HepG2 (cell line): ENCODE measurements at regions not wholly inside any gene's neighbourhood (a gene's known extent, or its start where the extent isn't known, plus 50 kb on each side); places are given as distances from the start of the nearest gene placed in this dataset.

Experiments used
- ATAC-seq: fragments of 200-7000 bp; cut with Tn5 transposase; 3 replicates; pipeline ENCODE4 v1.9.1; 2020; ENCODE audit warnings: mild to moderate bottlenecking, moderate library complexity
- BruUV-seq: library from RNA; stranded (reverse); fragments of 400-500 nt; replicated peaks from 2 replicates; lab custom pipeline; 2021; lab: Mats Ljungman, UMichigan
- CTCF ChIA-PET: fragments of 300-600 bp; formaldehyde crosslinking; extraction: SDS; loops from one replicate; lab custom pipeline; 2021; ENCODE audit warnings: low total read pairs, inconsistent platforms, low intra/inter-chr PET ratio; lab: Yijun Ruan, JAX
- POLR2A ChIA-PET: fragments of 350-600 bp; sonication (Branson Sonifier 250); formaldehyde crosslinking; loops from one replicate; lab custom pipeline; 2020; ENCODE audit warnings: antibody characterized with exemption, inconsistent platforms; lab: Yijun Ruan, JAX
- DNase-seq: peaks from one replicate; pipeline ENCODE4 v3.0.0-alpha.2; 2015; ENCODE audit warnings: low spot score
- FAIRE-seq: peaks from 3 replicates; lab custom pipeline; 2011; peaks lifted over from hg19 to GRCh38; lab: Jason Lieb, UNC
- H2AFZ ChIP-seq: one replicate; pipeline ENCODE4 v1.6.1; 2011; ENCODE audit warnings: low read length, inconsistent platforms
- H3K27ac ChIP-seq: fragments of 300-600 bp; 3 replicates; pipeline ENCODE4 v1.8.0; 2011; ENCODE audit warnings: mixed run types, mild to moderate bottlenecking, mixed read lengths, low read length, inconsistent platforms; ENCODE audit not compliant: insufficient read depth; ENCODE audit errors: extremely low read length
- H3K27me3 ChIP-seq, 2 experiments: fragments of 200-600 bp in 1 of 2; 2 replicates in 1 of 2; 3 replicates in 1 of 2; pipeline versions ENCODE4 v1.6.0 to v1.8.0; 2011; ENCODE audit warnings: low read length in 2 of 2, mild to moderate bottlenecking in 2 of 2, moderate library complexity in 2 of 2, inconsistent platforms in 1 of 2; ENCODE audit not compliant: insufficient read depth in 2 of 2, control insufficient read depth in 1 of 2
- H3K36me3 ChIP-seq, 2 experiments: fragments of 200-600 bp in 1 of 2; replicated peaks in 1 of 2; 2 replicates in 1 of 2; 3 replicates in 1 of 2; pipeline versions ENCODE4 v1.5.1 to v1.8.0; 2011; ENCODE audit warnings: low read length in 2 of 2, inconsistent platforms in 1 of 2; ENCODE audit not compliant: insufficient read depth in 2 of 2, control insufficient read depth in 1 of 2
- H3K4me1 ChIP-seq: 2 replicates; pipeline ENCODE4 v1.5.1; 2012; ENCODE audit warnings: low read length, inconsistent platforms; ENCODE audit not compliant: insufficient read depth
- H3K4me2 ChIP-seq: 2 replicates; pipeline ENCODE4 v1.6.0; 2011; ENCODE audit warnings: low read depth, low read length, inconsistent platforms
- H3K4me3 ChIP-seq, 3 experiments: fragments of 200-600 bp in 1 of 3; sonication (generic), shearing (Covaris generic) in 1 of 3; replicated peaks in 1 of 3; 2 replicates each; pipeline ENCODE4 v1.5.1; 2011 to 2016; ENCODE audit warnings: low read length in 3 of 3, inconsistent platforms in 2 of 3, low read depth in 2 of 3, mild to moderate bottlenecking in 2 of 3, control low read depth in 1 of 3, mixed read lengths in 1 of 3; ENCODE audit not compliant: insufficient read depth in 1 of 3
- H3K79me2 ChIP-seq: one replicate; pipeline ENCODE4 v1.6.1; 2011; ENCODE audit warnings: low read length, inconsistent platforms; ENCODE audit not compliant: insufficient read depth
- H3K9ac ChIP-seq: 2 replicates; pipeline ENCODE4 v1.6.0; 2011; ENCODE audit warnings: mild to moderate bottlenecking, low read depth, low read length, inconsistent platforms; ENCODE audit not compliant: insufficient read depth
- H3K9me3 ChIP-seq: 2 replicates; pipeline ENCODE4 v1.5.1; 2012; ENCODE audit warnings: mild to moderate bottlenecking, low read length
- H4K20me1 ChIP-seq: 2 replicates; pipeline ENCODE4 v1.6.0; 2011; ENCODE audit warnings: inconsistent platforms, mild to moderate bottlenecking, low read length, moderate library complexity; ENCODE audit not compliant: insufficient read depth
- ARID5B ChIP-seq: IDR thresholded peaks from 2 replicates; pipeline ENCODE4 v1.4.0; 2020; ENCODE audit warnings: mild to moderate bottlenecking, missing genetic modification reagents
- CCAR2 ChIP-seq: fragments of 200-400 bp; formaldehyde crosslinking; optimal IDR thresholded peaks from 2 replicates; pipeline ENCODE3; 2018; ENCODE audit warnings: low read depth, mild to moderate bottlenecking, low read length, moderate library complexity
- FOSL2 ChIP-seq: sonication (generic); formaldehyde crosslinking; IDR thresholded peaks from 2 replicates; pipeline ENCODE4 v1.4.0; 2020; ENCODE audit warnings: missing genetic modification reagents
- FOXP1 ChIP-seq, 2 experiments: fragments of 450-650 bp in 1 of 2; IDR thresholded peaks; 2 replicates each; pipeline ENCODE4 v1.6.1; 2017 to 2018; ENCODE audit warnings: antibody characterized with exemption in 1 of 2
- MTF2 ChIP-seq: sonication (generic); formaldehyde crosslinking; IDR thresholded peaks from 2 replicates; pipeline ENCODE4 v1.5.0; 2020; ENCODE audit warnings: missing genetic modification reagents, borderline replicate concordance
- PHB2 ChIP-seq: fragments of 450-650 bp; IDR thresholded peaks from 2 replicates; pipeline ENCODE4 v1.6.1; 2018; ENCODE audit not compliant: partially characterized antibody
- SPEN ChIP-seq: sonication (generic); formaldehyde crosslinking; IDR thresholded peaks from 2 replicates; pipeline ENCODE4 v1.5.1; 2020; ENCODE audit warnings: low read depth, mild to moderate bottlenecking, missing genetic modification reagents
- TCF7 ChIP-seq: sonication (generic); IDR thresholded peaks from 2 replicates; pipeline ENCODE4 v1.6.1; 2016; ENCODE audit warnings: antibody characterized with exemption, low read depth
- ZBTB20 ChIP-seq: sonication (generic); formaldehyde crosslinking; IDR thresholded peaks from 2 replicates; pipeline ENCODE4 v1.8.1; 2023; ENCODE audit warnings: missing genetic modification reagents, low read depth, mild to moderate bottlenecking, borderline replicate concordance
- ZNF557 ChIP-seq: sonication (generic); formaldehyde crosslinking; IDR thresholded peaks from 2 replicates; pipeline ENCODE4 v1.4.0; 2020; ENCODE audit warnings: missing genetic modification reagents
- WGBS: methylation state at CpG from one replicate; pipeline ENCODE4 v1.1.6; 2017; ENCODE audit warnings: low lambda C conversion rate; 5-methylcytosine and 5-hydroxymethylcytosine counted together
- in situ Hi-C: cut with HindIII; loops from 2 replicates; pipeline ENCODE4 v1.10.0; 2017; ENCODE audit warnings: low pct_unique_long_range_greater_than_20kb; ENCODE audit not compliant: extremely low pct_ligation_motif_present
- intact Hi-C: fragments of 100-400 bp; cut with micrococcal nuclease; formaldehyde crosslinking; loops from one replicate; pipeline ENCODE4 v1.10.0; 2022; ENCODE audit not compliant: unreplicated experiment
- TF ChIP-seq, protein P1 (sequence below): sonication (generic); formaldehyde crosslinking; IDR thresholded peaks from 2 replicates; pipeline ENCODE4 v1.4.0; 2020; ENCODE audit warnings: low read depth, mild to moderate bottlenecking, missing genetic modification reagents

- Histone ChIP-seq H4K20me1 (no peaks in the 10 kb centered on the region), H3K4me1 (peaks cover 24% of the 10 kb centered on the region), H3K9ac (no peak overlapping the region), H3K9me3 (no peaks in the 10 kb centered on the region), H3K36me3 (no peaks in the 10 kb centered on the region), H3K79me2 (no peaks in the 10 kb centered on the region), H3K4me3 (no peak overlapping the region), H3K27ac (no peak overlapping the region), H2AFZ (no peak overlapping the region), H3K27me3 (no peaks in the 10 kb centered on the region), H3K4me2 (no peak overlapping the region)
- CTCF ChIA-PET: no interaction called here
- intact Hi-C loops (no loop called here), in situ Hi-C loops (no loop called here)
- BruUV-seq: no TSS peak
- FAIRE-seq (no peak), DNase-seq (peak; percentile 12), ATAC-seq (no peak)
- POLR2A ChIA-PET: no interaction called here
- 24% methylated on average over 6 of the region's 6 CpGs for WGBS
- TF ChIP-seq PHB2 (no peak), FOXP1 (IDR thresholded peaks at IDR 0.05) (no peak), FOXP1 (CRISPR knock-in tag; IDR thresholded peaks at IDR 0.05) (0 out of 2 replicates have a peak, but pooled peaks have one; percentile 12), ZBTB20 (no peak), MTF2 (CRISPR knock-in tag) (no peak), SPEN (CRISPR knock-in tag) (no peak), TCF7 (0 out of 2 replicates have a peak, but pooled peaks have one; percentile 13), CCAR2 (no peak), ARID5B (CRISPR knock-in tag) (0 out of 2 replicates have a peak, but pooled peaks have one; percentile 10), FOSL2 (CRISPR knock-in tag) (peak; percentile 18; the same call in 1 of the 2 replicates), ZNF557 (CRISPR knock-in tag) (no peak)
- TF ChIP-seq, protein P1, sequence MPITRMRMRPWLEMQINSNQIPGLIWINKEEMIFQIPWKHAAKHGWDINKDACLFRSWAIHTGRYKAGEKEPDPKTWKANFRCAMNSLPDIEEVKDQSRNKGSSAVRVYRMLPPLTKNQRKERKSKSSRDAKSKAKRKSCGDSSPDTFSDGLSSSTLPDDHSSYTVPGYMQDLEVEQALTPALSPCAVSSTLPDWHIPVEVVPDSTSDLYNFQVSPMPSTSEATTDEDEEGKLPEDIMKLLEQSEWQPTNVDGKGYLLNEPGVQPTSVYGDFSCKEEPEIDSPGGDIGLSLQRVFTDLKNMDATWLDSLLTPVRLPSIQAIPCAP (CRISPR knock-in tag): no peak
Observed at GRCh38 chr2:182618672-182619079, 97.4 kb upstream of the DNAJC10 start.
